OCI-LY7 (cell line): ENCODE measurements at regions not wholly inside any gene's neighbourhood (a gene's known extent, or its start where the extent isn't known, plus 50 kb on each side); places are given as distances from the start of the nearest gene placed in this dataset.

ENCODE experiments used
- EZH2phosphoT487 ChIP-seq: fragments of 200-600 bp; sonication (generic); IDR thresholded peaks from 2 replicates; pipeline ENCODE4 v1.6.1; 2018; ENCODE audit warnings: low read depth, borderline replicate concordance, mild to moderate bottlenecking, mixed run types, antibody characterized with exemption, low read length, moderate library complexity, mixed read lengths
- TF ChIP-seq, protein P1 (sequence below): fragments of 200-600 bp; sonication (generic); conservative IDR thresholded peaks from 2 replicates; pipeline ENCODE4 v1.5.1; 2014; ENCODE audit warnings: mild to moderate bottlenecking, antibody characterized with exemption, low read length, moderate library complexity, mixed read lengths

DNA sequence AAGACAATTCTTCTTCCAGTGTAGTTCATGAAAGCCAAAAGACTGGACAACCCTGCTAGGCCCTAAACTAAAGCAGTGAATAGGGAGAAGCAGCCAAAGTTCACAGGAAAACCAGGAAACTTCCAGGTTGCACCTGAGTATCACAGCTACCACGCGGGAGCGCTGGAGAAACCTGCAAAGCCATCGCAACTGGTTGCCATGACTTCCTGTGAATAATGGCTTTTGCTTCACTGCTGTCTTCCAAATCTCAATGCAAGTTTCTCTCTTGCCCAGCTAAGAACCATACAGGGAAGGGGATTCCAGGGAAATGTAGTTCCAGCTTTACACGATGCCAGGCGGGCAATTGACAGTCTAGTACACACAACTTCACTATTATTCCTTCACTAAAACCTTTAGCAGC is 114.1 kb downstream of the GXYLT1 start:
- TF ChIP-seq, protein P1, sequence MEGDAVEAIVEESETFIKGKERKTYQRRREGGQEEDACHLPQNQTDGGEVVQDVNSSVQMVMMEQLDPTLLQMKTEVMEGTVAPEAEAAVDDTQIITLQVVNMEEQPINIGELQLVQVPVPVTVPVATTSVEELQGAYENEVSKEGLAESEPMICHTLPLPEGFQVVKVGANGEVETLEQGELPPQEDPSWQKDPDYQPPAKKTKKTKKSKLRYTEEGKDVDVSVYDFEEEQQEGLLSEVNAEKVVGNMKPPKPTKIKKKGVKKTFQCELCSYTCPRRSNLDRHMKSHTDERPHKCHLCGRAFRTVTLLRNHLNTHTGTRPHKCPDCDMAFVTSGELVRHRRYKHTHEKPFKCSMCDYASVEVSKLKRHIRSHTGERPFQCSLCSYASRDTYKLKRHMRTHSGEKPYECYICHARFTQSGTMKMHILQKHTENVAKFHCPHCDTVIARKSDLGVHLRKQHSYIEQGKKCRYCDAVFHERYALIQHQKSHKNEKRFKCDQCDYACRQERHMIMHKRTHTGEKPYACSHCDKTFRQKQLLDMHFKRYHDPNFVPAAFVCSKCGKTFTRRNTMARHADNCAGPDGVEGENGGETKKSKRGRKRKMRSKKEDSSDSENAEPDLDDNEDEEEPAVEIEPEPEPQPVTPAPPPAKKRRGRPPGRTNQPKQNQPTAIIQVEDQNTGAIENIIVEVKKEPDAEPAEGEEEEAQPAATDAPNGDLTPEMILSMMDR, result no peak
- no peak for TF ChIP-seq EZH2phosphoT487
